Stimulated activated CD4-positive, alpha-beta T cell treated with anti-CD3 and anti-CD28 coated beads, Interleukin-4, amount 100 ng/mL, for 48 hours (primary cell): ENCODE measurements at regions not wholly inside any gene's neighbourhood (a gene's known extent, or its start where the extent isn't known, plus 50 kb on each side); places are given as distances from the start of the nearest gene placed in this dataset.
"Not testable (repeated sequence)": the region's sequence is repeated elsewhere in the genome, so short reads cannot be mapped to it uniquely, and the experiment has no call there.

Experiments used
- DNase-seq, 2 donors: peaks; one replicate each; pipeline ENCODE4 v3.0.0-alpha.2; 2020; ENCODE audit warnings: low read depth in 2 of 2

GRCh38 chr22:22057617-22058378 lies 75.2 kb upstream of the TOP3B start:
- DNase-seq: no peak

- not testable (repeated sequence) for DNase-seq
Observed at GRCh38 chr22:22056809-22057594, 74.4 kb upstream of the TOP3B start.

- DNase-seq: not testable (repeated sequence)
Observed at GRCh38 chr22:22052548-22053139, 70.1 kb upstream of the TOP3B start.

- not testable (repeated sequence) for DNase-seq
Observed at GRCh38 chr22:22051032-22051431, 68.4 kb upstream of the TOP3B start.

GRCh38 chr22:22050141-22050775 lies 67.7 kb upstream of the TOP3B start:
- DNase-seq: no peak

- DNase-seq: no peak
Observed at GRCh38 chr22:22049684-22050083, 67.1 kb upstream of the TOP3B start.

- DNase-seq: no peak
Observed at GRCh38 chr22:22048981-22049531, 66.5 kb upstream of the TOP3B start.

GRCh38 chr22:22048318-22048942 lies 65.8 kb upstream of the TOP3B start:
- no peak for DNase-seq

- no peak for DNase-seq
Observed at GRCh38 chr22:22047776-22048175, 65.2 kb upstream of the TOP3B start.

GRCh38 chr22:22047266-22047665 lies 64.7 kb upstream of the TOP3B start:
- DNase-seq: no peak

GRCh38 chr22:22046370-22046769 lies 63.8 kb upstream of the TOP3B start:
- no peak for DNase-seq

GRCh38 chr22:22045571-22046335 lies 63.2 kb upstream of the TOP3B start:
- DNase-seq: no peak

- DNase-seq: no peak
Observed at GRCh38 chr22:22044153-22044552, 61.6 kb upstream of the TOP3B start.

GRCh38 chr22:22043296-22044078 lies 60.9 kb upstream of the TOP3B start:
- no peak for DNase-seq

GRCh38 chr22:22042599-22043295 lies 60.2 kb upstream of the TOP3B start:
- no peak for DNase-seq

GRCh38 chr22:22042009-22042408 lies 59.4 kb upstream of the TOP3B start:
- no peak for DNase-seq

- DNase-seq: no peak
Observed at GRCh38 chr22:22040908-22041307, 58.3 kb upstream of the TOP3B start.

GRCh38 chr22:22040472-22040871 lies 57.9 kb upstream of the TOP3B start:
- DNase-seq: no peak
